CD14-positive monocyte (primary cell): ENCODE measurements at regions not wholly inside any gene's neighbourhood (a gene's known extent, or its start where the extent isn't known, plus 50 kb on each side); places are given as distances from the start of the nearest gene placed in this dataset.

Source experiments
- DNase-seq, 3 donors: peaks; one replicate each; pipeline ENCODE4 v3.0.0-alpha.2; 2011 to 2022
- H2AFZ ChIP-seq: 2 replicates; pipeline ENCODE4 v1.6.0; 2012; ENCODE audit warnings: mild to moderate bottlenecking, low read depth, low read length, inconsistent platforms; ENCODE audit not compliant: insufficient read depth, poor library complexity, severe bottlenecking
- H3K27ac ChIP-seq, 2 donors: 1 replicate in 1 of 2; 2 replicates in 1 of 2; pipeline ENCODE4 v1.5.1; 2012 to 2013; ENCODE audit warnings: low read length in 2 of 2, control low read depth in 1 of 2, inconsistent platforms in 1 of 2, low read depth in 1 of 2, mild to moderate bottlenecking in 1 of 2
- H3K27me3 ChIP-seq, 2 donors: one replicate each; pipeline versions ENCODE4 v1.6.0 to v1.6.1; 2011 to 2013; ENCODE audit warnings: low read length in 2 of 2; ENCODE audit not compliant: control insufficient read depth in 2 of 2, insufficient read depth in 2 of 2
- H3K36me3 ChIP-seq, 2 donors: replicated peaks in 1 of 2; 1 replicate in 1 of 2; 2 replicates in 1 of 2; pipeline versions ENCODE4 v1.5.1 to v1.6.1; 2012 to 2013; ENCODE audit warnings: low read length in 2 of 2, control low read depth in 1 of 2, inconsistent platforms in 1 of 2, mild to moderate bottlenecking in 1 of 2; ENCODE audit not compliant: insufficient read depth in 2 of 2, control insufficient read depth in 1 of 2
- H3K4me1 ChIP-seq, 2 donors: 1 replicate in 1 of 2; 2 replicates in 1 of 2; pipeline versions ENCODE4 v1.5.1 to v1.6.1; 2012 to 2013; ENCODE audit warnings: low read length in 2 of 2, control low read depth in 1 of 2, inconsistent platforms in 1 of 2, mild to moderate bottlenecking in 1 of 2, moderate library complexity in 1 of 2; ENCODE audit not compliant: insufficient read depth in 2 of 2, control insufficient read depth in 1 of 2
- H3K4me2 ChIP-seq: replicated peaks from 2 replicates; pipeline ENCODE3; 2012; ENCODE audit warnings: low read length, moderate library complexity, mild to moderate bottlenecking; ENCODE audit not compliant: poor library complexity, severe bottlenecking; ENCODE audit errors: extremely low read depth
- H3K4me3 ChIP-seq, 3 experiments: fragments of 200-600 bp in 1 of 3; sonication (generic) in 1 of 3; replicated peaks in 1 of 3; 1 replicate in 2 of 3; 2 replicates in 1 of 3; pipeline ENCODE4 v1.5.1; 2011 to 2013; ENCODE audit warnings: low read length in 3 of 3, mild to moderate bottlenecking in 3 of 3, control low read depth in 2 of 3, low read depth in 2 of 3, inconsistent platforms in 1 of 3, moderate library complexity in 1 of 3
- H3K79me2 ChIP-seq: 2 replicates; pipeline ENCODE4 v1.6.0; 2012; ENCODE audit warnings: mild to moderate bottlenecking, control low read depth, inconsistent platforms, low read length, moderate library complexity; ENCODE audit not compliant: insufficient read depth
- H3K9ac ChIP-seq: 2 replicates; pipeline ENCODE4 v1.6.0; 2017; ENCODE audit warnings: low read length, mild to moderate bottlenecking; ENCODE audit not compliant: insufficient read depth, poor library complexity, severe bottlenecking
- H3K9me3 ChIP-seq, 2 donors: replicated peaks in 1 of 2; 1 replicate in 1 of 2; 2 replicates in 1 of 2; pipeline versions ENCODE4 v1.5.1 to v1.6.1; 2012 to 2013; ENCODE audit warnings: low read length in 2 of 2, control low read depth in 1 of 2; ENCODE audit not compliant: control insufficient read depth in 1 of 2, insufficient read depth in 1 of 2
- H4K20me1 ChIP-seq: 2 replicates; pipeline ENCODE4 v1.6.0; 2012; ENCODE audit warnings: mild to moderate bottlenecking, low read length, control low read depth, moderate library complexity; ENCODE audit not compliant: insufficient read depth
- H3K27ac Mint-ChIP-seq, 7 donors: one replicate each; pipeline ENCODE4 v1.8.0; 2020; ENCODE audit warnings: mild to moderate bottlenecking in 7 of 7, mixed read lengths in 7 of 7, moderate library complexity in 6 of 7, inconsistent platforms in 2 of 7
- H3K27me3 Mint-ChIP-seq, 3 donors: one replicate each; pipeline ENCODE4 v1.8.0; 2021 to 2022; ENCODE audit warnings: low read depth in 3 of 3, mild to moderate bottlenecking in 3 of 3, mixed read lengths in 3 of 3, moderate library complexity in 3 of 3, inconsistent platforms in 1 of 3
- H3K36me3 Mint-ChIP-seq, 2 donors: one replicate each; pipeline ENCODE4 v1.8.0; 2020; ENCODE audit warnings: mixed read lengths in 2 of 2, inconsistent platforms in 1 of 2, mild to moderate bottlenecking in 1 of 2
- H3K4me1 Mint-ChIP-seq: one replicate; pipeline ENCODE4 v1.8.0; 2020; ENCODE audit warnings: mild to moderate bottlenecking, mixed read lengths
- H3K4me3 Mint-ChIP-seq, 2 donors: one replicate each; pipeline ENCODE4 v1.8.0; 2020; ENCODE audit warnings: mild to moderate bottlenecking in 2 of 2, mixed read lengths in 2 of 2, moderate library complexity in 1 of 2
- H3K9me3 Mint-ChIP-seq, 7 donors: one replicate each; pipeline ENCODE4 v1.8.0; 2020 to 2022; ENCODE audit warnings: mixed read lengths in 7 of 7, mild to moderate bottlenecking in 6 of 7, moderate library complexity in 6 of 7, inconsistent platforms in 2 of 7
- WGBS: methylation state at CpG from one replicate; pipeline ENCODE4 v1.1.5; 2013; ENCODE audit warnings: missing lambda C conversion rate; ENCODE audit not compliant: insufficient coverage; 5-methylcytosine and 5-hydroxymethylcytosine counted together
- intact Hi-C, 2 donors: fragments of 100-400 bp; cut with micrococcal nuclease; formaldehyde crosslinking; loops; one replicate each; pipeline versions ENCODE4 v1.15.0 to v1.15.1; 2023
- TF ChIP-seq, protein P1 (sequence below): fragments of 200-600 bp; IDR thresholded peaks from one replicate; pipeline ENCODE4 v1.8.0; 2022; ENCODE audit warnings: antibody characterized with exemption, mild to moderate bottlenecking

DNA sequence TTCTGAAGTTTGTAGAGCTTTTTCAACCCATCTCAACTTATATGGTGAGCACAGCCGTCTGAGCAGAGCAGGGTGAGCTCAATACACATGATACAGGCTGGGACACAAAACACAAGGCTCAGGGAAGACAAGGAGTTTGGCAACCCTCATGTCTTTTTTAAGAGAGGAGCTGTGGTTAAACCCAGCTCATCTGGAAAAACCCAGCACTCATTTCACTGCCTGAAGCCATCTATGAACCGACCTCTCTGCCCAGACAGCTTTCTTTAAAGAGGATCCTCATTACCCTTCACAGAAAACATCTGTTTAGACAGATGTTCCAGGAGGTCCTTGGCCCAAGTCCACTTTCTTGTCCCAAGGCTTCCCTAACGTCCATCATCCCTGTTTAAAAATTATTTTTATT is 170.0 kb upstream of the TSHZ3 start:
- H3K4me3 Mint-ChIP-seq: no peak overlapping the region
- no peak overlapping the region for H3K27ac Mint-ChIP-seq
- Histone ChIP-seq H3K4me3 (no peak overlapping the region), H3K9ac (no peak overlapping the region), H3K79me2 (no peaks in the 10 kb centered on the region), H4K20me1 (no peaks in the 10 kb centered on the region), H3K9me3 (no peaks in the 10 kb centered on the region), H3K4me2 (no peak overlapping the region), H3K27me3 (no peaks in the 10 kb centered on the region), H3K36me3 (no peaks in the 10 kb centered on the region), H3K4me1 (no peaks in the 10 kb centered on the region), H3K27ac (no peak overlapping the region), H2AFZ (no peak overlapping the region)
- no peaks in the 10 kb centered on the region for H3K4me1 Mint-ChIP-seq
- TF ChIP-seq, protein P1, sequence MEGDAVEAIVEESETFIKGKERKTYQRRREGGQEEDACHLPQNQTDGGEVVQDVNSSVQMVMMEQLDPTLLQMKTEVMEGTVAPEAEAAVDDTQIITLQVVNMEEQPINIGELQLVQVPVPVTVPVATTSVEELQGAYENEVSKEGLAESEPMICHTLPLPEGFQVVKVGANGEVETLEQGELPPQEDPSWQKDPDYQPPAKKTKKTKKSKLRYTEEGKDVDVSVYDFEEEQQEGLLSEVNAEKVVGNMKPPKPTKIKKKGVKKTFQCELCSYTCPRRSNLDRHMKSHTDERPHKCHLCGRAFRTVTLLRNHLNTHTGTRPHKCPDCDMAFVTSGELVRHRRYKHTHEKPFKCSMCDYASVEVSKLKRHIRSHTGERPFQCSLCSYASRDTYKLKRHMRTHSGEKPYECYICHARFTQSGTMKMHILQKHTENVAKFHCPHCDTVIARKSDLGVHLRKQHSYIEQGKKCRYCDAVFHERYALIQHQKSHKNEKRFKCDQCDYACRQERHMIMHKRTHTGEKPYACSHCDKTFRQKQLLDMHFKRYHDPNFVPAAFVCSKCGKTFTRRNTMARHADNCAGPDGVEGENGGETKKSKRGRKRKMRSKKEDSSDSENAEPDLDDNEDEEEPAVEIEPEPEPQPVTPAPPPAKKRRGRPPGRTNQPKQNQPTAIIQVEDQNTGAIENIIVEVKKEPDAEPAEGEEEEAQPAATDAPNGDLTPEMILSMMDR: no peak
- H3K9me3 Mint-ChIP-seq: peaks cover 0 to 19% (median 3%) of the 10 kb centered on the region in 7 donors
- H3K36me3 Mint-ChIP-seq: no peaks in the 10 kb centered on the region
- intact Hi-C loops: no loop called here
- H3K27me3 Mint-ChIP-seq: peaks cover 0 to 6% (median 4%) of the 10 kb centered on the region in 3 donors
- no peak for DNase-seq
- WGBS: no CpG with 5 or more reads among the region's 3 CpGs

DNA sequence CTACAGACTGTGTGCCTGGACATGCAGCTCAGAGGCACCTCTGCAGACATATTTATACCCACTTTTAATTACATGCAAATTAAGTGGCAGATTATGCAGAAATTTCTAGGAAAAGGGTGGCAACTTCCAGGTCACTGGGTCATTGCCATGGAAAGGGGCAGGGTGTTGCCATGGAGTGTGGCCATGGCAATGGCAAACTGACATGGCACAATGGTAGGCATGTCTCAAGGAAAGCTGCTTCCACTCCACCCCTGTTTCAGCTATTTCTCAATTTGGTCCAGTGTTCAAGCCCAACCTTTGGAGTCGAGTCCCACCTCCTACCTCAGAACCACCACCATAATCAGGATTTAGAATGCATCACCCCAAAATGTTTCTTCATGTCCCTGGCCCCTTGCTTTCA is 170.7 kb upstream of the TSHZ3 start:
- TF ChIP-seq, protein P1: no peak
- Mint-ChIP-seq H3K27ac (no peak overlapping the region), H3K36me3 (no peaks in the 10 kb centered on the region), H3K4me3 (no peak overlapping the region), H3K4me1 (no peaks in the 10 kb centered on the region), H3K9me3 (peaks cover 0 to 19% (median 4%) of the 10 kb centered on the region in 7 donors), H3K27me3 (peaks cover 0 to 5% (median 4%) of the 10 kb centered on the region in 3 donors)
- no peak overlapping the region for H3K27ac ChIP-seq
- no peaks in the 10 kb centered on the region for H3K79me2 ChIP-seq
- H3K4me1 ChIP-seq: no peaks in the 10 kb centered on the region
- H4K20me1 ChIP-seq: no peaks in the 10 kb centered on the region
- no peaks in the 10 kb centered on the region for H3K36me3 ChIP-seq
- no peak overlapping the region for H3K4me2 ChIP-seq
- no peaks in the 10 kb centered on the region for H3K27me3 ChIP-seq
- H2AFZ ChIP-seq: no peak overlapping the region
- DNase-seq: no peak
- H3K9ac ChIP-seq: no peak overlapping the region
- no peak overlapping the region for H3K4me3 ChIP-seq
- no peaks in the 10 kb centered on the region for H3K9me3 ChIP-seq
- intact Hi-C loops: no loop called here
- WGBS: no CpG with 5 or more reads among the region's 1 CpG
